ENCODE measurements at regions not wholly inside any gene's neighbourhood (a gene's known extent, or its start where the extent isn't known, plus 50 kb on each side); places are given as distances from the start of the nearest gene placed in this dataset.

DNA sequence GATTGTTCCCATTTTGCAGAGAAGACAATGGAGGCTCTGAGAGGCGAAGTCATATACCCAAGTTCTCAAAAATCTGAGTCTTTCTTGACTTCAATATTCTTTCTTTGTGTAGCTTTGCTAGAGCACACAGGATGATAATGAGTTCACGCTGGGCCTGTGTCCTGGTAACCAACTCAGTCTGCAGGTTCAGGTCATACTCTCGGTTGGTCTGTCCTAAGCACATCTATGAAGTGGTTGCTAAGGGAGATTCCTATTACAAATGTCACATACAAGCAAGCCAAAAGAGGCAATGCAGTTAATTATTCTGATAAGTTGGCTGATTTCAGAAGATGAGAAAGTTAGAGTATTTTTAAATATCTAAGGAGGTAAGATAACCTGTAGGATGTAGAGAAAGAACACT is 481.0 kb downstream of the SOX6 start:
- no peak for DNase-seq (ENCODE audit: low spot score)

DNA sequence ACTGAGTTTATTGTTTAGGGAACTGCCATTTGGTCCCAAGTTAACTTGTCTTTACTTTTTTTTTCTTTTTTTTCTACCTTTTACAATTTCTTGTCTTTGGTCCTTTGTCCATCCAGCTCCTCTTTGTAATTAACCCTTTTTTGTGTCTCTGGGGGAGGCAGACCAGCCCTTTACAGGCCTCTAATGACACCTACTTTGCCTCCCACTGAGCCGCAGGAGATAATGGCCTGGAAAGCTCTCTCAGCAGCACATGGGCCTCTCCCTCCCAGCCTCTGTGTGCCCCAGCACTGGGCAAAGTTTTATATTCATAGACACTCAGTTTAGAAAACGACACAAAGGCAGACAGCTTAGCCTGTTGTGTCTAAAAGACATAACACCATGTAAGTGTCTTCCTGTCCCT is 480.4 kb downstream of the SOX6 start:
- no peak for DNase-seq (ENCODE audit: low spot score)

DNA sequence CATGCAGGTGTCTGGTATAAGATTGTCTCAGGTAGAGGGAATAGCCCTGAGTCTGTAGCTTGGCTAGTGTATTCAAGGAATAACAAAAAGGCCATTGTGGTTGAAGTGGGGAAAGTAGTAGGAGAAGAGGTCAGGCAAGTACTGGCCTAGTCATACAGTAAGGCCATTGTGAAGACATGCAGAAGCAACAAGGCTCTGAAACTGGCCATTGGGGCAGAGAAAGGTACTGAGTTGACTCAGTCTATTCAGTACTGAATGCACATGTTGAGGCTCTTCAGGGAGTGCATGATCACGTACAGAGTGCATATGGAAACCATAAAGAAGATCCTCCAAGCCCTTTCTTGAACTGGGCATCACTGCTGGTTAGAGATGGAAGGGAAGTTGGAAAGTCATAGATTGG is 477.6 kb downstream of the SOX6 start:
- no peak for DNase-seq (ENCODE audit: low spot score)

DNA sequence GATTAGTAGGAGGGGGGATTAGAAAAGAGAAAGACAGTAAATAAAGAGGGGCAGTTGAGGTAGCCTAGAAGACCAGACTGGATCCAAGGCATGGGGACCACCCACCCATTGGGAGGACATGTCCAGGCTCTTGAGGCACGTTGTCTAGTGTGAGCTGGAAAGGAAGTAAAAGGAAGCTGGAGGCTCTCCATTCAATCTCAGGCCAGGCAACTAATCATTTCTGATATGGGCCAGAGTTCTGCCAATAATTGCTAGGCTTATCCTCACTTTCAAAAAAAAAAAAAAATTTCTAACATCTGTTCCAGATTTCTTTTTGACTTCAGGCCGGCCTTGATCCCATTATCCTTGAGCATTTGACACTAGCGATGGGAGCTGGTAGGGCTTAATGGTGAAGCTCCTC is 476.1 kb downstream of the SOX6 start:
- DNase-seq (ENCODE audit: low spot score) = no peak

DNA sequence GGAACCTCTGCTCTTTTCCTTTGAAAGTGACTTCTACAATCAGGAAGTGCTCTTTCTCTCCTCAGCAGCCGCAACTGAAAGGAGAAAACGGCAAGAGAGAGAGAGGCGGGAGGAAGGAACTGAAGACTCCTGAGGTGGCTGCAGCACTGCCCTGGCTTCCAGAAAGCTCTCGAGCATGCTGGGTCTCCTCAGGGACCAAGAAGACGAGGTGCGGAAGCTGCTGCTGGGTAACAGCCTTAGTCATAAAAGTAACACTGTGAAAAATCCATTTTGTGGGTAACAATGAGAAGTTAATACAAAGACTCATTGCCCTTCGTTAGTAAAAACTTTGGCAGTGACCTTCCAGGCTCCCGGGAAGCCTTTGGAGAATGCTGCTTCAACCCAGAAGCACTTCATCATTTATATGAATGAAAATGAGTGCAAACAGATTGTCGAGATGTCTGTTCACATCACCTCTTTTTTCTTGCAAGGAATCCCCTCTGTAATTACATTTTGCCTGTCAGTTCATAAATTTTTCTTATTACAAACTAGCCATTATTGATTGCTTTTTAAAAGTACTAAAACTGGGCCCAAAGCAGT is 473.4 kb downstream of the SOX6 start:
- no peak for DNase-seq (ENCODE audit: low spot score)

DNA sequence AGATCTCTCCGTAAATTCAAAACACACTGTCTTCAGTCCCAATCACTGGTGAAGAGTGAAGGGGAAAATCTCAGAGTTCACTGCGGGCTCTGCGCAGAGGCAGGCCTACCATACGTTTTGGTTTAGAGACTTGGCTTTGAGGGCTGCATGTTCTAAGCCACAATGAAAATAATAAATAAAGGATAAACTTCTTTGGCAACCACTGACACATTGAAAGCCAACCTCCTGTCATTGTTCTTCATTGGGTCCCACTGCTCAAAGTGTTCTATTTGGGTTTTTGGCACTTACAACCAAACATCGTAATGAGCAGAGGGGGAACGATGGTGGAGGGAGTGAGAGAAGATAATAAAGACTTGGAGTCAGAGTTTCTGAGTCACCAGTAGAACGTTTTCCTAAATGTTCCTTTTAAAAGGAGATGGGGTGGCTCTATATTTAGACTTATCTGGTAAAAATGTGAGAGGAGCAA is 472.9 kb downstream of the SOX6 start:
- no peak for DNase-seq (ENCODE audit: low spot score)

DNA sequence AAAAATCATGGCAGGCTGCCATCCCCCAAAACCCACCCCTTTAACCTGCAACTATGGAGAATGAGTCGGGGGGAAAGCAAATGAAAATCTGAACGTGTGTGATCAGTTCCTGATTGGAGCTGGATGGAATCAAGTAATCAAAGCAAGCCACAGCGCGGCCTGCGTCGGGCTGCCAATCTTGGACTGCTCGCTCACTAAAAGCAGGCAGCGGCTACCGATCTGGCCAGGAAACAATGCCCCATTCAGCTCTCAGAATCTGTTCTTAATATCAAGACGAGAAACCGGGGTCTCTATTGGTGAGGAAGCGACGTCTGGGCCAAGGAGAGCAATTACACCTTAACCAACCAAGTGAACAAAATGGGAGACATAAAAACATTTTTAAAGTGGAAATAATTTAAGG is 472.2 kb downstream of the SOX6 start:
- DNase-seq (ENCODE audit: low spot score) = no peak

DNA sequence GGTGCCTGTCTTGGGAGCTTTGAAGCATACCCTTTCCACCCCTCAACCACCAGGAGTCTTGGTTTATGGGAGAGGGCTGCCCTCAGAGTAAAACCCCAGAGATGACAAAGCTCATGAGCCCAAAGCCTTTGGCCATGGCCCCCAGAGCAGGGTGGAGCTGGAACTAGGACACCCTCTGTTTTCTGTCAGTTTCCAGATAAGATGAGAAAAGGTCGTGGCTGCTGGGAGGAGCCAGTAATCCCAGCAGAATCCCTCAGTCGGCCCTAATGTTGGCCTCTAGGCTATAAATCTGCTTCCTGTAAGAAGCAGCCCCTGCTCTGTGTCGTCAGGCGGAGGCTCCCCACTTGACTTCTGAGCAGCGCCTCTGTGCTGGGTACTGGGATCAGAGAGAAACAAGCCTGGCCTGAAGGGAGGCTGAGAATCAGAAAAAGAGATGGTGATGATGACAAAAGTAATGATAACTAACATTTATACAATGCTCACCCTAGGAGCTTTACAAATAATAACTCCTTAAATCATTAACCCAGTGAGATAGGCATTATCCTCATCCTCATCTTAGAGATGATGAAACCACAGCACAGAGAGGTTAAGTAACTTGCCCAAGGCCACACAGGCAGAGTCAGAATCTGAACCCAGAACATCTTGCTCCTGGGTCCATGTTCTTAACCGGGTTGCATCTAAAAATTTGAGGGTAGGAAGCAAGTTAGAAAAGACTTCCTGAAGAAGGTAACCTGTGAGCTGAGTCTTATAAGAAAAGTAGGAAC is 471.4 kb downstream of the SOX6 start:
- no peak for DNase-seq (ENCODE audit: low spot score)

DNA sequence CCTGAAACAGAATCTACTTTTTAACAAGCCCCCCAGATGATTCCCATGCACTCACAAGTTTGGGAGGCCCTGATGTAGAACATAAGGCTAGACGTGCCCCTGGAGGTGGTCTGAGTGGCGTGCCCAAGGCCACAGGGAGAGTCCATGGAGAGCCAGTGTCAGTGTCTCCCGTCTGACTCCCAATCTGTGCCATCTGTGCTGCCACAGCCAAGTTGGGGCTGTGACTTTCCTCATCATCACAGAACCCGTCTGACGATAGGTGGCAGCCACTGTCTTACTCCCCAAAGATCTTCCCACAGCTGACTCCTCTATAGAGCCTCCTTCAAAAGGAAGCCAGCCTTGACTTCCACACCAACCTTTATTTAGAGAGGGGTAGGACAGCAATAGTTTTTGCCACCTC is 470.5 kb downstream of the SOX6 start:
- DNase-seq (ENCODE audit: low spot score) = no peak

DNA sequence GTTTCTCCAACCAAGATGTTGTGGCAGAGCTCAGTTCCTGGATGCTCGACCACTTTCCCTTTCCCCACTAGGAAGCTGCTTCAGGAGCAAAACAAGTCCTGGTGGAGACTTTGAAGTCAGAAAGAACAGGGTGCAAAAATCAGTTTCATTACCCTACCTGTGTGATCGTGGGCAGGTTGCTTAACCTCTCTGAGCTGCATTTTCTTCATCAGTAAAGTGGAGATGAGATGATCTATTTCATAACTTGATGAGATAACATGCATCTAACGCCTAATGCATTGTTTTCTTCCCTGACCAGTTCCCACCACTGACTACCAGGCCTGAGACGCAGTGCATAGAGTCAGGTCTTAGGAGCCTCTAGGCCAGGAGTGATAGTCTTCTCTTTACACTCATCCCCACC is 470.0 kb downstream of the SOX6 start:
- no peak for DNase-seq (ENCODE audit: low spot score)

DNA sequence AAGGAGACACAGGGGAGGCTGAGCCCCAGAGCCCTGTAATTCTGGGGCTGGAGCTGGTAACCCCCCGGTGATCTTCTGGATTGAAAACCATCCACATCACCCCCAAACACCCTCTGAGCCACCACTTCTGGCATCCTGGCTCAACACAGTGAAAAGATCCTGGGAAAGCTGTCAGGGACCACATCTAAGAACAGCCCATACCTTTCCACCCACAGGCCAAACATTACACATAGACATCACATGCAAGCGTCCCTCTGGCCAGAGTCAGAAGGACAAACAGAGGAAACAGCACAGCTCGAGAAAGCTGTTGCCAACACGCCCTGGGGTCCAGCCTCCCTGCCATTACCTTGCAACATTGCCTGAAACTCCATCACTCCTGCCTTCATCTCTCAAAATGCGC is 469.5 kb downstream of the SOX6 start:
- peak; percentile 38 for DNase-seq (ENCODE audit: low spot score)

DNA sequence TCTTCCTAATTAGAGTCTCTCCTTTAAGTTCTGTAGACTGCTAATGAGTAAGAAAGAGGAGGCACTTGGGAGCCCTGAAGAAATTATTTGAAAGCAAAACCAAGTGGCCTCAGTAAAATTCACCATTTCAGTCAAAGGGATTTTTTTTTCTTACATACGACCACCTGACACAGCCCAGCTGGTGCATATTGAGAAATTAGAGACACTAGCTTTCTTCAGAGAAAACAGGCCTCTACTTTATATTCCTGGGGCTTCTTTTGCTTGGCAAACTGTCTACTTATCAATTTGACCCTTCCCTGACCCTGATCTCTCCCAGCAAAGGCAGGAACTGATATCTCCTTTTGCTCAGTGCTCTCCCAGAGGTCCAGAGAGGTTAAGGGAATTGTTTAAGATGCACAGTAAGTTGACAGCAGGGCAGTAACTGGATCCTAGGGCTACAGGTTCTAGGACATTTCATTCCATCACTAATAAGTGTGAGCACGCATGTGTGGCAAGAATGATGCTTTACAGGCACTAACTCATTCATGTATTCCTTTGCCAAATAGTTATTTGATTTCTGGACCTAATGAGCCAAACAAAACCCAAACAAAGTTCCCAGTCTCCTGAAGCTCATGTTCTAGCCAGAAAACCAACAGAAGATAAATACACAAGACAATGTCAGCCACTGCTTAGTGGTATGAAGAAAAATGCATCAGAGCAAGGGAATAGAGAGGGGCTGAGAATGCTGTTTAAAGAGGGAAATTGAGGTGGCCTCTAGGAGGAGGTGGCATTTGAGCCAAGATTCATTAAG is 467.6 kb downstream of the SOX6 start:
- DNase-seq (ENCODE audit: low spot score) = no peak

DNA sequence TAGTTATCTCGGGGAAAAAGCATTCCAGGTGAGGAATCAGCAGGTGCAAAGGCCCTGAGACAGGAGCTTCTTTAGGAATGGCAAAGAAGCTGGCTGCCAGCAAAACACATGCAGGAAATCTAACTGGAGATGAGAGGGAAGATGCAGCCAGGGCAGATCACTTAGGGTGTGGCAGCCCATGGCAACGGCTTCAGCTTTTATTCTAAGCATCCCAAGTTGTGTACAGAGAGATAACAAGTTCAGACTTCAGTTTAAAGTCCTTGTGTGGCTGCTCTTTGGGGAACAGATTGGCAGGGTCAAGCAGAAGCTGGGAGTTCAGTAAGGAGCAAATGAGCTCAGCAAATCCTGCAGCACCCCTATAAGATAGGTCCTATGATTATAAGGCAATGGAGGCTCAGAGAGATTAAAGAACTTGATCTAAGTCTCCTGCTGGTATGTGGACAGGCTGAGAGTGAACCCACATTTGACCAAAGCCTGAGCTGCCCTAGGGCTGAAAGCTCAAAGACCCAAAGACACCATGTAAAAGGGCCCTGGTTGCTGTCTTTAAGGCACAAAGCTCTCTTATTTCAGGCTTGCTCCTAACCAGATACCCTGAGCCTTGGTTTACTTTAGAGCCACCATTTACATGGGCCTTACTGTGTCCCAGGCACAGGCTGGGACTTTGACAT is 466.8 kb downstream of the SOX6 start:
- no peak for DNase-seq (ENCODE audit: low spot score)

DNA sequence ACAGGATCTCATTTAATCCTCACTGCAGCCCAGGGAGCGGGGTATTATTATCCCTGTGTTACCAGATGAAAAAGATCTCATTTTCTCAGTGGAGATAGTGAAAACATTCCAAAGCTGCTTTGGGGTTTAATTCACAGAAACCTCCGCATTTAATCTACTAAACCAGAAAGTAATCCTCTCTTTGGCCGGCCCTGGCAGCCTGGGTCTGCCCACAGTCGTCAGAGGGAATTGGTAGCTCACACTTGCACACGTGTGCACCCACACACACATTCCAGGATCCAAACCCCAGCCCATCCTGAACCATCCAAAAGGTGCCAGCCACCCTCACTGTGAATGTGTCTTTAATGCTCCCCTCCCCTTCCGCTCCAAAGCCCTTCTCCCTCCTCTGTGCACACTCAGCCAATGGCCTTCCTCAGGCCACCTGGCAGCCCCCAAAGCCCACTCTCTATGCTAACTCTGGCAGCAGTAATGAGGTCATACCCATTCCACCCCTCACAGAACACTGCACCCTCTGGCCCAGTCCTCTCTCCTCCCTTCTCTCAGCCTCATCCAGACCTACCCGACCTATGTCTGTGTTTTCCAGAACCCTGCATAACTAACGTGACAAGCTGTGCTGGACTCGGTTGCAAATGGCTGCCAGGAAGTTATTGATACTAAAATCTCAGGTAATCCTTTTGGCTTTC is 466.2 kb downstream of the SOX6 start:
- DNase-seq (ENCODE audit: low spot score) = no peak

DNA sequence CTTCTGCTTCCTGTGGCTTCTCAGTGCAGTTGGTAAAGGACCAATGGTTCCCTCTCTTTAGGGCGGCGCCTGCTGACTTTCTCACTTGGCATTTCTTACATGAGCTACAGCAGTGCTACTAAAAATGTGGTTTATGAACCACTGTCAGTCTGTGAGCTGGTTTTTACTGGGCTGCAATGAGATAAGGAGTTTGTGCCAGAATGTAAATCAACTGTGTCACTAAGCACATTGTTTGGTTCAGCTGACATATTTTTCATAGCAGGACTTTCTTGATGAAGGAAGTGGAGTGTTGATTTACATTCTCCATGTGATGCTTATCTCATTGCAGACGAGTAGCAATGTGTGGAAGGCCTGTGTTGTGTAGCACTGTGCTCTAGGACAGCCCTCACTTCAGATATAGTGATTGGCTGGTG is 463.3 kb downstream of the SOX6 start:
- peak; percentile 95 for DNase-seq (ENCODE audit: low spot score)

DNA sequence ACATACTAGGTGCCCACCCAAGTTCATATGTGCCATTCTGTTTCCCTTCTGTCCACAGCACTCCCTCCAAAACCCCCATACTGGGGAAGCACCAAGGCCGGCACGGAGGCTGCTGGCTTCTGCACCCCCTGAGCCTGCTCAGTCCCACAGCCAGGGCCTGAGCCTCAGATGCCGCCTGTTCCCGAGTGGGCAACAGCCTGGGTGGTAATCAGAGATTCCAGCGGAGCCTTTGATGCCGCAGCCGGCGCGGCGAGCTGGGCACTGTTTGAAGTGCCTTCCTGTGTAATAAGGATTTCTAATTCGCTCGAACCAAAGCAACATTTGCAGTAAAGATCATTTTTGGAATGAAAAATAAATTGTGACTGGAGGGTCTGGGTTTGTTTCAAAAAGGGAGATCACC is 460.3 kb downstream of the SOX6 start:
- no peak for DNase-seq (ENCODE audit: low spot score)

DNA sequence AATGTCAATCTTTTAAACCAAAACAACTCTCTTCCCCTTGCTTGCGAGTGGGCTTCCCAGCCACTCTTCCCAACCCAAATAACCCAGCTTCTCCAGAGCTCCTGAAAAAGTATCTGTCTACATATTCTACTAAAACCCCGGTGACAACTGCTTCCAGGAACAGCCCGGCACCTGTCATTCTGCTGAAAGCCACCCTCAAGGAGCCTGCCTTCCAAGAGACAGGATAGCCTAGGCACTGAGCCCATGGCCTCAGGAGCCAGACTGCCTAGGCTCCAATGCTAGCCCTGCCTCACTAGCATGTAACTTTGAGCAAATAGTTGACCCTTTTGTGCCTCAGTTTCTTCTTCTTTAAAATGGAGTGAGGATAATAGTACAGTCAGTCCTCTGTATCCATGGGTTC is 459.8 kb downstream of the SOX6 start:
- DNase-seq (ENCODE audit: low spot score) = no peak

DNA sequence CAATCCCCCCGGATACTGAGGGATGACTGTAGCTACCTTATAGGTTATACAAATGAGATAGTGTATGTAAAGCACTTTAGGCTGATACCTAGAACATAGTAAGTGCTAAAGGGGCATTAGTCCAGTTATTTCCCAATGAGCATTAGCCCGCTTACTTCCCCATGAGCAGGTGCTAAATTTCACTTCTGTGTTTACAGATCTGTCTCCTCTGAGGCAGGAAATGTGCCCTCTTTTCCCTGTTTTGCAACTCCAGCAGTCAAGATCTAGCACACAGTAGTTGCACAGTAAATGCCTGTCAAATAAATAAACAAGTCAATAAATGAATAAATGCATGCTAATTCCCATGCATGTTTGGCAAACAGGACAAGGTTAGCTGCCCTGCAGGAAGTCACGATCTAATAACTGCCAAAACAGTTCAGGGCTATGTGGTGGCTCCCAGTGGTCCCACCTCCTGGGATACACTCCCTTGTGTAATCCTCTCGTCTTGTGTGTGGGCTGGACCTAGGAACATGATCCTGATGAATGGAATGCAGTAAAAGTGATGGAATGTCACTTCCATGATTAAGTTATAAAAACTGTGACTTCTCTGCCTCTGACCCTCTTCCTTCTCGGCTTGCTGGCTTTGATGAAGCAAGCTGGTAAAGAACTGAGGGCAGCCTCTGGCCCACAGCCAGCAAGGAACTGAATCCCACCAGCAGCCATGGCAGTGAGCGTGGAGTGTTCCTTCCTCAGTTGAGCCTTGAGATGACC is 459.0 kb downstream of the SOX6 start:
- peak; percentile 78 for DNase-seq (ENCODE audit: low spot score)

DNA sequence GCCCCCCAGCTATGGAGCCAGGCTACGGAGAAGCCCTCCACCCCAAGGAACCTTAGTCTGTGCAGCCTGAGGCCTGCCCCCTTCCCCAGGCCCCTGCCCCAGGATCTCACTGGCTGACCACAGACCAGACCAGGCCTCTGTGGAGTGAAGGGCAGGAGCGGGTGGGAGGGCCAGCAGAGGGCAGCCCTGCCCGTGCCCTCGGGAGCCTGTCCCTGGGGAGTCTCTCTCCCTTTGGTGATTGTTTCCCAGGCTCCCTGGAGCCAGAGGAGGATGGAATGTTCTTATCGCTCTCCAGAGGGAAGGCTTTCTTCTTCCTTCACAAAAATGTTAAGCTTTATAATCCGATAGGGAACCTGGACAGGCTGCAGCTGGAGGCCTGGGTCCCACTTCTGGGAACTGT is 455.3 kb downstream of the SOX6 start:
- no peak for DNase-seq (ENCODE audit: low spot score)

DNA sequence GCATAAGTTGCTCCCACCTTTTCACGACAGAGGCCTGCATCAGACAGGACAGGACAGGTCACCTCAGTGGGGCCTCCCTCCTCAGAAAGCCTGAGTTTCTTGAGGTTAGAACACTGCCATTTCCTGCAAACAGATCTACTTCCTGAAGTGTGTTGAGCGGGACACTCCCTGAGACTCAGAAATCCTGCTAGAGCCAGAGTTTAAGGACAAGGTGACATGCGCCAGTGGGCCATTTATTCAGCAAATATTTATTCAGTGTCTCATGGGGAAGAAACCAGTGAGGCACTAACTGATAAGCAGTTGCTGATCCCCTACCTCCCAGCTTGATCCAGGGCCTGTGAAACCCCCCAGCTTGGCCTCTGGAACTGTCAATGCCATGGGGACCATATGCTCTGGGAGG is 454.6 kb downstream of the SOX6 start:
- DNase-seq (ENCODE audit: low spot score) = no peak

DNA sequence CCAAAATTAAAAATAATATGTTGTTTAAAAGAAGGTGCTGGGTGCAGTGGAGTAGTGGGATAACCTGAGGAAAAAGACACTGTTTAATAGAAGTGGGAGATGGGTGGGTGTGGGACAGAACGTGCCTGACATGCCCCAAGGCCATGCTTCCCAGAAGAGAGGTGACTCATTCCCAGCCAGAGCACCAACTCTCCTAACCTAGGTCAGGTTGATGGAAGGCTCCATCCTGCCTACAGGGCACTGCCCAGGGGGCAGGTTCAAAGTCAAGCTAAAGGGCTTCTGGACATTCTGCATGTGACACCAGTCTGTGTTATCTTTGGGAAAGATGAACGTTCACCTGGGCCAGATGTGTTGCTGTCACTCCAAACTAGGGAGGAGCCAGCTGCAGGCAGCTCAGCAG is 453.1 kb downstream of the SOX6 start:
- no peak for DNase-seq (ENCODE audit: low spot score)
